NOMO-1 treated with dmso at 0.1 percent for 144 hours (cell line): ENCODE measurements at regions not wholly inside any gene's neighbourhood (a gene's known extent, or its start where the extent isn't known, plus 50 kb on each side); places are given as distances from the start of the nearest gene placed in this dataset.

ENCODE experiments used
- DNase-seq: peaks from one replicate; lab custom pipeline; 2025; ENCODE audit not compliant: unreplicated experiment; lab: John Stamatoyannopoulos, UW

GRCh38 chr11:105553025-105553424 lies 56.8 kb upstream of the GRIA4 start:
- no peak for DNase-seq

GRCh38 chr11:105548359-105548758 lies 61.5 kb upstream of the GRIA4 start:
- no peak for DNase-seq

GRCh38 chr11:105538588-105538987 lies 71.3 kb upstream of the GRIA4 start:
- no peak for DNase-seq

DNA sequence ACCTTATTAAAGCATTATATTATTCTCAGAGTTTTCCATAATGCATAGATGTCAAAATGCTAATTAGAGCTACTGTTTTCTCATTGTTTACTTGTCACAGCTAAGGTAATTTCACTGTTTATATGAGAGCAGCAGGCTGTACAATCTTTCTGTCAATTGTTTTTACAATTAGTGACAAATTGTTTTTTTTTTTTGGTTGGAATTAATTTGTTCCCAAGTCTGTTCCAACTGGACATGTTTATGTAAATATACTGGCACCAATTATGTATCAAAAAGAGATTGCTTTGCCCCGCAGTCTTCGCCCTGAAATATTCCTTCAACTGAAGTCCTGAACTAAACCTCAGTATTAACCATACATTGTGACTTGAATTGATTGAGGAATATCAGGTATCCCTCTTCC lies 72.3 kb upstream of the GRIA4 start:
- no peak for DNase-seq

DNA sequence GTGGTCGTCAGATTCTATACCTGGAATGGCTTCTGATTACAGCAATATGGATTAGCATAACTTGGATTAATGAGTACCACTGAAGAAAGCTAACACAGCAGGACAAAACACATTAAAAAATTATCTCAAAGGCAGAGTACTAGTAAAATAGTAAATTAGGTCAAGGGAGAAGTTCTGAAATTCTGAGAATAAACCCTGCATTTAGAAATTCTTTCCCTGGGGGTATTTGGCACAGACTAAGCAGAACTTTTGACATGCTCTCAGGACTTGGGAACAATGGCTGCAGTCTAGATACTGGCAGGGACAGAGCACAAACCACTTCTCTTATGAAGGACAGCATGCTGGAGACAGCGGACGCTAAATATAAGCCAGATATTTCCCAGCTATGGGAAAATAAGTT lies 85.6 kb upstream of the GRIA4 start:
- DNase-seq, result no peak

DNA sequence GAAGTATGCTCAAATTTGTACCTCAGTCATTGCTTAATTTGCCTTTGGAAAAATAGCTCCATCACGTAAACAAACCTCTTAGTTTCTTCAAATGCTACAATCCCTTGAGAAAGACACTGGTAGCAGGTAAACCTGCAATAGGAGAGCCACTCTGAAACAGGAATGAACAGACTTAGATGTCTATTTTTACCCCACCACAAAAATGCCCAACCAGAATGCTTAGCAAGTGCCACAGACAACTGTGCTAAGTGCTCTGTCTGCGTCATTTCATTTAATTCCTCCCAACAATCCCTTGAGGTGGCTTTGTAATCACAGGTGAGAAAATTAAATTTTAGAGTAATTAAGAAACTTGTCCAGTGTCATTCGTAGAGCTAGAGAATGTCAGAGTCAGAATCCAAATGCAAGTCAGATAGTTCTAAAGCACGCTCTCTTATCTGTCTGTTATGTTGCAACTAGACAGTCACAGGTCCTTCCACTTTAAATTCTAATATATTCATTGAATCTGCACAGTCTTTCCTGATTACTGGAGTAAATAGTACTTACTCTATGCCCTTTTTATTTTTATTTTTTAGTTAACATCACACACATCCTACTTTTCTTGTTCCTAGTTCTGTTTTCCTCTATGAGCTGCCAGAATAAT lies 89.0 kb upstream of the GRIA4 start:
- no peak for DNase-seq

GRCh38 chr11:105507496-105508254 lies 102.2 kb upstream of the GRIA4 start:
- DNase-seq, result no peak

GRCh38 chr11:105492010-105492409 lies 117.9 kb upstream of the GRIA4 start:
- DNase-seq, result no peak

- DNase-seq, result no peak
These were observed 118.5 kb upstream of the GRIA4 start for GRCh38 chr11:105491394-105491793.

GRCh38 chr11:105490333-105490732 lies 119.5 kb upstream of the GRIA4 start:
- DNase-seq, result no peak

- DNase-seq, result no peak
These were observed 120.4 kb upstream of the GRIA4 start for GRCh38 chr11:105489446-105489845.

DNA sequence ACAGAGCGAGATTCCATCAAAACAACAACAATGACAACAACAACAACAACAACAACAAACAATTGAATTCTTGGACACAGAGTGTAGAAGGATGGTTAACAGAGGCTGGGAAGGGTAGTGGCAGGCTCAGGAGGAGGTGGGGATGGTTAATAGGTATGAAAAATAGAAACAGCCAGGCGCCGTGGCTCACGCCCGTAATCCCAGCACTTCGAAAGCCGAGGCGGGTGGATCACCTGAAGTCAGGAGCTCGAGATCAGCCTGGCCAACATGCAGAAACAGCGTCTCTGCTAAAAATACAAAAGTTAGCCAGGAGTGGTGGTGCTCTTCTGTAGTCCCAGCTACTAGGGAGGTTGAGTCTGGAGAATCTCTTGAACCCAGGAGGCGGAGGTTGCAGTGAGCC lies 122.9 kb upstream of the GRIA4 start:
- DNase-seq, result no peak

- no peak for DNase-seq
These were observed 139.9 kb upstream of the GRIA4 start for GRCh38 chr11:105469931-105470330.

- no peak for DNase-seq
These were observed 141.7 kb upstream of the GRIA4 start for GRCh38 chr11:105468154-105468553.

DNA sequence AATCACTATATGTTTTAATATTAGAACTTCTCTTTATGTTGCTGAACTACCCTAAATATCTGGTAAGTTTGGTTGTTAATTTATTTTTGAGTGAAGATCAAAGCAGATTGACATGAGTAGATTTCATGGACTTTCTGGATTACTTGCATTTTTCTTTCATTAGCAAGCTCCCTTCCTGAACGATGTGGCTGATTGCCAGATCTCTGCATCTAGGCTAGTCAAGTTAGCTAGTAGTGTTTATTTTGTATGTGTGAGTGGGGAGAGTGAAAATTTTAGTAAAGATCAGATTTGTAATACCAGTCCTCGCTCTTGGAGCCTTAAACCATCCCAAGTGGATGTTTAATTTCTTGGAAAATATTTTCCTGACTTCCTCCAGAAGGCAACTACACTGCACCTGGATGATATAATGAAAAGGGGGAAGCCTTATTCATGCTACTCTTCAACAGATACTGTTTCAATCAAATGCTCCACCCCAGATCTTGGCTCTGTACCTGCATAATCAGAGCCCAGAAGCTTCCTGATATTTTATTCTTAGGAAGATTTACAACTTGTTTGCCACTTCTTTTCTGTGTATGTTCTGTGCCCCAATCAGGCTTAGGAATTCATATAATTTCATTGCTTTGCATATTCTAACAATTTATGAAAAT lies 143.2 kb upstream of the GRIA4 start:
- no peak for DNase-seq

- no peak for DNase-seq
These were observed 151.8 kb upstream of the GRIA4 start for GRCh38 chr11:105458071-105458470.

DNA sequence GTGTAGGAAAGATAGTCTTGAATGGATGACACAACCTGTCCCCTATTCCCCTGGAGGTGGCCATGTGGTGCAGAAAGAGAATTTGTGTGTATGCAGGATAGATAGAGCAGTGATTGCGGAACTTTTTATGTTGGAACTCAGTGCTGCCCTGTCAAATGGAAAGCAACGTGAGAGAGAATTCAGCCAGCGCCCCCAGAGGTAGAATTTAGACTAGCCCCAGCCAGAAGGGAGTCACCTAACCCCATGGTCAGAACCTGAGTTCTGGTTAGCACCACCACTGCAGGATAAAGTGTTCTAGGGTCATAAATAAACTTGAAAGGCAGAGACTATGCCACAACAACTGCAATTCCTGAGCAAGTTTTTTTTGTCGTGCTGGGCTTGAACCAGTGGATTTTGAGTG lies 152.9 kb upstream of the GRIA4 start:
- no peak for DNase-seq

DNA sequence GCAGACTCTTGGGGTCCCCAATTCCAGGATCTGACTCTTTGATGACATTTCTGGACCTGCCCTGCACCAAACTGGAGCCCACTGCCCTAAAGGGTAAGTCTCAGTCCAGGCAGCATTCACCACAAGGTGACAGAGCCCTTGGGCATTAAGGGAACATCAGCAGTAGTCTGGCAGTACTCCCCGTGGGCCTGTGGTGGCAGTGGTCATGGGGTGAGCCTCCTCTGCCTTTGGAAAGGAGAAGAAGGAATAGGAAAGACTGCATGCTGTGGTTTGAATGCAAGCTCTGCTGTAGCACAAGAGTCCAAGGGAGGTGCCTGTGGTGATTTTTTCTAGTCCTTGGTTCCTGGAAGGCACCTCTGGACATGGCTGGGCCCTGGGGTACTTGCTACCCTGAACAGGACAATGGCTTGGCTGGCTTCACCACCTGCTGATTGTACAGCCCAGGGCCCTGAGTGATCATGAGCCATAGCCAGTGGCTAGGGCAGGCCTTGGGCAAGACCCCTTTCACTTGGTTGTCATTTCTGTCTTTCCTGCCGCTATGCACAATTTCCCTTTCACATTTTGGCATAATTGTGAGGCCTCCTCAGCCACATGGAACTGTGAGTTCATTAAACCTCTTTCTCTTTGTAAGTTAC lies 160.7 kb upstream of the GRIA4 start:
- DNase-seq, result no peak

DNA sequence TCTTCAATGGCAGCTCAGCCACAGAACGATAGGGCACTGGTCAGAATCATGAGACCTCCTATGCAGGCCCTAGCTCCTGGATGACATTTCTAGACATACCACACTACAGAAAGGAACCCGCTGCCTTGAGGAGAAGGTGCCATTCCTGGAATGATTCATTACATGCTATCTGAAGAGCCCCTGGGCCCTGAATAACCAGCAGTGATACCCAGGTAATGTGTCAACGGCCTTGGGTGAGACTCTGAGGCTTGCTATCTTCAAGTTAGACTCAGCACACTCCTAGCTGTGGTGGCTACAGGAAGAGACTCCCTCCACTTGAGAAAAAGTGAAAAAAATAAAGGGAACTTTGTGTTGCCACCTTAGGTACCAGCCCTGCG lies 161.2 kb upstream of the GRIA4 start:
- no peak for DNase-seq

GRCh38 chr11:105447936-105448702 lies 161.8 kb upstream of the GRIA4 start:
- no peak for DNase-seq

DNA sequence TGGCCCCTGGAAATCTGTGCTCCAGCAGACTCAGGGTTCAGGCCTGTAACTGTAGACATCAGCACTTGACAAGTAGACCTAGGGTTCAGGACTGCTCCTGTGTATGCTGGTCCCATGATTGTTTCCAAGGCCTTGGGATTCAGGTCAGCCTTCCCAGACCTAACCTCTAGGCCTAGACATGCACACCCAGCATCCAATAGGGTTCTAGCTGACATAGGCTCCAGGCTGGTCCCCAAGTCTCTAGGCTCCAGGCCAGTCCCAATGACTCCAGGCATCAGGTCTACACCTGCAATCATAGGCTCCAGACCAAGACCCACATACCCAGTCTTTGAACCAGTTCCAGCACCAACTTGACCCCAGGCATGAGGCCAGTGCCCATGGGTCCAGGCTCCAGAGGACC lies 166.2 kb upstream of the GRIA4 start:
- DNase-seq, result no peak
